ENCODE measurements at regions not wholly inside any gene's neighbourhood (a gene's known extent, or its start where the extent isn't known, plus 50 kb on each side); places are given as distances from the start of the nearest gene placed in this dataset.

- H3K27me3 ChIP-seq = no peaks in the 10 kb centered on the region
- no peak overlapping the region for H3K27ac ChIP-seq (replicated peaks in 1 of 4)
- 42% methylated on average over 5 of the region's 5 CpGs for WGBS
- H3K9me3 ChIP-seq = no peaks in the 10 kb centered on the region
- H3K4me1 ChIP-seq = no peaks in the 10 kb centered on the region
- H3K4me3 ChIP-seq = no peak overlapping the region
- TF ChIP-seq EP300 (IDR thresholded peaks at IDR 0.05) (no peak), POLR2A (IDR thresholded peaks at IDR 0.05; ENCODE audit: low read depth) (no peak), POLR2AphosphoS5 (IDR thresholded peaks at IDR 0.05) (no peak)
- TF ChIP-seq, protein P1, sequence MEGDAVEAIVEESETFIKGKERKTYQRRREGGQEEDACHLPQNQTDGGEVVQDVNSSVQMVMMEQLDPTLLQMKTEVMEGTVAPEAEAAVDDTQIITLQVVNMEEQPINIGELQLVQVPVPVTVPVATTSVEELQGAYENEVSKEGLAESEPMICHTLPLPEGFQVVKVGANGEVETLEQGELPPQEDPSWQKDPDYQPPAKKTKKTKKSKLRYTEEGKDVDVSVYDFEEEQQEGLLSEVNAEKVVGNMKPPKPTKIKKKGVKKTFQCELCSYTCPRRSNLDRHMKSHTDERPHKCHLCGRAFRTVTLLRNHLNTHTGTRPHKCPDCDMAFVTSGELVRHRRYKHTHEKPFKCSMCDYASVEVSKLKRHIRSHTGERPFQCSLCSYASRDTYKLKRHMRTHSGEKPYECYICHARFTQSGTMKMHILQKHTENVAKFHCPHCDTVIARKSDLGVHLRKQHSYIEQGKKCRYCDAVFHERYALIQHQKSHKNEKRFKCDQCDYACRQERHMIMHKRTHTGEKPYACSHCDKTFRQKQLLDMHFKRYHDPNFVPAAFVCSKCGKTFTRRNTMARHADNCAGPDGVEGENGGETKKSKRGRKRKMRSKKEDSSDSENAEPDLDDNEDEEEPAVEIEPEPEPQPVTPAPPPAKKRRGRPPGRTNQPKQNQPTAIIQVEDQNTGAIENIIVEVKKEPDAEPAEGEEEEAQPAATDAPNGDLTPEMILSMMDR (IDR thresholded peaks at IDR 0.05) = no peak
- DNase-seq (ENCODE audit: extremely low spot score) = no peak
- H3K36me3 ChIP-seq = no peaks in the 10 kb centered on the region
- intact Hi-C loops (cut with DNase I) = no loop called here
Measured at GRCh38 chr2:4381049-4381448, 677.7 kb downstream of the DCDC2C start.

DNA sequence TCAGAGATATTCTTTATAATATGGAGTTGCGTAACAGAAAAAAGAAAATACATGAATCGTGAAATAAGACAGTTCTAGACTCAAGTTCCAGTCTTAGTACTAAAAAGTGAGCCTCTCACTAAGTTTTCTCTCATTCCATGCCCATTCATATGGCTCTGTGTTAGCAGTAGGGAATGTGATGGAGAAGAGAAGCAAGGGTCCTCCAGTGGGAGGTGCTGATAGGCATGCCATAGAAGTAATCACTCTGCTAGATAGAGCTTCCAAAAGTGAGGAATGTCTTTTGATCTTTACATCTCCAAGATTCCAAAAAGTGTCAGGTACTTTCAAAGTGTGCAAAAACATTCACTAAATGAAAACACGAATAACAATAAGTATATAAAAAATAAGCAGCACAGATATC lies 678.4 kb downstream of the DCDC2C start:
- H3K9me3 ChIP-seq = no peaks in the 10 kb centered on the region
- no peaks in the 10 kb centered on the region for H3K4me1 ChIP-seq
- TF ChIP-seq POLR2AphosphoS5 (IDR thresholded peaks at IDR 0.05) (no peak), EP300 (IDR thresholded peaks at IDR 0.05) (no peak), POLR2A (IDR thresholded peaks at IDR 0.05; ENCODE audit: low read depth) (no peak)
- TF ChIP-seq, protein P1 (IDR thresholded peaks at IDR 0.05) = no peak
- H3K4me3 ChIP-seq = no peak overlapping the region
- H3K27me3 ChIP-seq = no peaks in the 10 kb centered on the region
- H3K27ac ChIP-seq (replicated peaks in 1 of 4) = no peak overlapping the region
- DNase-seq (ENCODE audit: extremely low spot score) = no peak
- H3K36me3 ChIP-seq = no peaks in the 10 kb centered on the region
- intact Hi-C loops (cut with DNase I) = no loop called here
- 85% methylated on average over 3 of the region's 3 CpGs for WGBS

GRCh38 chr2:4391013-4391412 lies 687.6 kb downstream of the DCDC2C start:
- Histone ChIP-seq H3K27ac (replicated peaks in 1 of 4) (no peak overlapping the region), H3K4me3 (no peak overlapping the region), H3K4me1 (no peaks in the 10 kb centered on the region), H3K36me3 (no peaks in the 10 kb centered on the region), H3K9me3 (peaks cover 0 to 30% (median 8%) of the 10 kb centered on the region in 4 donors), H3K27me3 (no peaks in the 10 kb centered on the region)
- TF ChIP-seq, protein P1 (IDR thresholded peaks at IDR 0.05) = no peak
- no peak for TF ChIP-seq POLR2A (IDR thresholded peaks at IDR 0.05; ENCODE audit: low read depth)
- TF ChIP-seq POLR2AphosphoS5 (IDR thresholded peaks at IDR 0.05) = no peak
- TF ChIP-seq EP300 (IDR thresholded peaks at IDR 0.05) = no peak
- intact Hi-C loops (cut with DNase I) = no loop called here
- WGBS = 63% methylated on average over 1 of the region's 3 CpGs
- DNase-seq (ENCODE audit: extremely low spot score) = no peak

DNA sequence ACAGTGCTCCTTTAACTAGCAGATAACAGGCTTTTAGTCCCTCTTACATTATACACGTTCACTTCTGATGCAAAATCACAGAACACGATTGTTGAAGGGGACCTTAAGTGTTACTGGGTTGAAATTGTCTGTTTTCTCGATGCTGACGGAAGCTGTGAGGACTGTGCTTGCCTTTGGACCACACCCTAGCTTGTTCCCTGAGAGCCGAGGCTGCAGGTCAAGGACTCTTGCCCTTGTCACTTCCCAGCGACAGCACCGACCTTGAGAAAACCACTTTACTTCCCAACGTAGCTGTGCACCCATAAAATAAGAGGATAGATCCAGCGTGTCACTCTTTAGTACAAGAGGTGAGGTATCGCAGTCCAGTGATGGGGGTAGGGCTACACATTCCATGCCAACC lies 701.0 kb downstream of the DCDC2C start:
- WGBS = 87% methylated on average over 10 of the region's 10 CpGs
- Histone ChIP-seq H3K27me3 (no peaks in the 10 kb centered on the region), H3K4me3 (no peak overlapping the region), H3K36me3 (no peaks in the 10 kb centered on the region), H3K9me3 (peaks cover 0 to 7% (median 1%) of the 10 kb centered on the region in 4 donors), H3K4me1 (no peaks in the 10 kb centered on the region), H3K27ac (replicated peaks in 1 of 4) (no peak overlapping the region)
- DNase-seq (ENCODE audit: extremely low spot score) = no peak
- intact Hi-C loops (cut with DNase I) = no loop called here
- TF ChIP-seq POLR2AphosphoS5 (IDR thresholded peaks at IDR 0.05) (no peak), EP300 (IDR thresholded peaks at IDR 0.05) (no peak)
- TF ChIP-seq, protein P1 (IDR thresholded peaks at IDR 0.05) = no peak

DNA sequence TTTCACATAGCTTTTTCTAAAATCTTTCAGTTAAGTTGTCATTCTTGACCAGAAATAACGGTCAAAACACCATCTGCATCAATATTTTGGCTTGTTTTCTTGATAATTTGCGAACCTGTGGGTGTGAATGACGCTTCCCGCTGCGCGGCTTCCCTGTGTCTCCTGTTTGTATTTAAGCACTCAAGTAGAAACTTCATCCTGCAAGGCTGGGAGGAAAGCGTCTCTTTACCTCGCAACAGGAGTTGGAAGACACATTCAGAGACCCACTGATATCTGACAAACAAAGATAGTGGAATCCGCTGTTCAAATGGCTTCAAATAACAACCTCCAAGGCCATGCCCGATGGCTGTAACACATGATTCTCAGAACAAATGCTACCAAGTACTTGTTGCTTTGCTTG lies 704.9 kb downstream of the DCDC2C start:
- Histone ChIP-seq H3K4me1 (no peaks in the 10 kb centered on the region), H3K9me3 (no peaks in the 10 kb centered on the region), H3K27ac (replicated peaks in 1 of 4) (no peak overlapping the region), H3K4me3 (no peak overlapping the region), H3K27me3 (no peaks in the 10 kb centered on the region), H3K36me3 (no peaks in the 10 kb centered on the region)
- no peak for DNase-seq (ENCODE audit: extremely low spot score)
- WGBS = 79% methylated on average over 10 of the region's 10 CpGs
- TF ChIP-seq POLR2A (IDR thresholded peaks at IDR 0.05; ENCODE audit: low read depth) (no peak), EP300 (IDR thresholded peaks at IDR 0.05) (no peak), POLR2AphosphoS5 (IDR thresholded peaks at IDR 0.05) (no peak)
- TF ChIP-seq, protein P1 (IDR thresholded peaks at IDR 0.05) = no peak
- intact Hi-C loops (cut with DNase I) = no loop called here
